Thyroid gland (tissue), 4 donors: ENCODE measurements at regions not wholly inside any gene's neighbourhood (a gene's known extent, or its start where the extent isn't known, plus 50 kb on each side); places are given as distances from the start of the nearest gene placed in this dataset.

Source experiments
- DNase-seq, 2 donors: peaks; one replicate each; pipeline ENCODE4 v3.0.0-alpha.2; 2019
- H3K27ac ChIP-seq, 3 donors: fragments of 200-600 bp; sonication (generic); 1 replicate in 2 of 3; 2 replicates in 1 of 3; pipeline ENCODE4 v1.5.1; 2016 to 2019; ENCODE audit warnings: mild to moderate bottlenecking in 1 of 3, moderate library complexity in 1 of 3
- H3K27me3 ChIP-seq: fragments of 200-600 bp; sonication (generic); one replicate; pipeline ENCODE4 v1.5.1; 2019
- H3K36me3 ChIP-seq, 2 donors: fragments of 200-600 bp; sonication (generic); one replicate each; pipeline ENCODE4 v1.5.1; 2016 to 2019
- H3K4me1 ChIP-seq, 2 donors: fragments of 200-600 bp; sonication (generic); one replicate each; pipeline ENCODE4 v1.5.1; 2017 to 2019
- H3K4me3 ChIP-seq, 3 donors: fragments of 200-600 bp; sonication (generic); replicated peaks in 1 of 3; 1 replicate in 2 of 3; 2 replicates in 1 of 3; pipeline ENCODE4 v1.5.1; 2016; ENCODE audit warnings: mild to moderate bottlenecking in 1 of 3
- H3K9me3 ChIP-seq: fragments of 200-600 bp; sonication (generic); one replicate; pipeline ENCODE4 v1.5.1; 2017
- CTCF ChIP-seq, 6 experiments: fragments of 200-600 bp in 3 of 6; fragments of 450-650 bp in 3 of 6; sonication (generic) in 3 of 6; IDR thresholded peaks; one replicate each; pipeline ENCODE4 v1.5.1; 2016 to 2019; ENCODE audit warnings: antibody characterized with exemption in 6 of 6, mild to moderate bottlenecking in 2 of 6, inconsistent platforms in 1 of 6, moderate library complexity in 1 of 6
- POLR2A ChIP-seq, 2 donors: fragments of 450-650 bp; IDR thresholded peaks; one replicate each; pipeline ENCODE4 v1.6.1; 2017; ENCODE audit warnings: antibody characterized with exemption in 2 of 2, mild to moderate bottlenecking in 2 of 2, moderate library complexity in 1 of 2
- WGBS, 2 donors: methylation state at CpG; one replicate each; pipeline ENCODE4 v1.1.5; 2017; 5-methylcytosine and 5-hydroxymethylcytosine counted together
- intact Hi-C: fragments of 100-400 bp; cut with DNase I; formaldehyde crosslinking; loops from one replicate; pipeline ENCODE4 v1.15.1; 2023

DNA sequence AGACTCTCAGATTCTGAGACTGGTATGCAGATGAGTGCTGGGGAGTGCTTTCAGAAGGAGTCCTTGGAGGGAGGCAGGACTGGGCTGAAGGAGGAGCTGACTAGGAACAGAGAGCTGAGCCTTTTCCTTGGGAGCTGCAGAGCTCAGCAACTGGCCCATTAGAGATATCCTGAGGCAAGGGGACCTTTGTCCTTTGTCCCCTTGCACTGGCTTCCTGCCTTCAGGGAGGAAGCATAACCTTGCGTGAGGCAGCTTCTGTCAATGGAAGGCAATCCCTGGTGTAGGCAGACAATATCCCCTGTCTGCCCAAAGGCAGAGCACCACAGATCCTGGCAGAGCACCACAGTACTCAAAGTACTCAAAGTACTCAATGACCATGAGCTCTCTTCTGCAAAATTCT, 375.3 kb downstream of the HRH4 start:
- TF ChIP-seq POLR2A (IDR thresholded peaks at IDR 0.05) (no peak), CTCF (IDR thresholded peaks at IDR 0.05) (no peak)
- Histone ChIP-seq H3K27ac (no peak overlapping the region), H3K4me3 (no peak overlapping the region), H3K4me1 (no peaks in the 10 kb centered on the region), H3K36me3 (no peaks in the 10 kb centered on the region), H3K27me3 (no peaks in the 10 kb centered on the region), H3K9me3 (no peaks in the 10 kb centered on the region)
- no peak for DNase-seq
- intact Hi-C loops: no loop called here
- WGBS, 2 donors: 88 to 90% methylated on average over 1 of the region's 1 CpG

DNA sequence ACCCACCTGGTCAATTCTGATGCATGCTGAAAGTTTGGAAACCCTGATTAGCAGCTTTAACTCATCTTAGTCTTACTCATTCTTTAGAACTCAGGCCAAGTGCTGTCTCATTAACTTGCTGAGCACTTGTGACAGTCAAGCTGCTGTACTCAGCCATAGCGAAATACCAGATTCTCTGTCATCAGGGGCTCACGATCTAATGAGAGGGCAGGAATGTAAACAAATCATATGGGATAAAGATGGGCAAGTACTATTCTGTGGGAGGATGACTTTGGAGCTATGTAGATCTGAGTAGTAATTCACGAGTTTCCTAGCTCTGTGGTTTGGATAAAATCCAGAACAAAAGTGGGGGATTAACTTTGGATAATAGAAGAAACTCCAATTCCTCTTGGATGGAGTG, 376.6 kb downstream of the HRH4 start:
- Histone ChIP-seq H3K4me3 (no peak overlapping the region), H3K27me3 (no peaks in the 10 kb centered on the region), H3K4me1 (no peaks in the 10 kb centered on the region), H3K27ac (no peak overlapping the region), H3K36me3 (no peaks in the 10 kb centered on the region), H3K9me3 (no peaks in the 10 kb centered on the region)
- TF ChIP-seq CTCF (IDR thresholded peaks at IDR 0.05) (no peak), POLR2A (IDR thresholded peaks at IDR 0.05) (no peak)
- DNase-seq: no peak
- WGBS, 2 donors: 16 to 27% methylated on average over 3 of the region's 3 CpGs
- intact Hi-C loops: no loop called here

DNA sequence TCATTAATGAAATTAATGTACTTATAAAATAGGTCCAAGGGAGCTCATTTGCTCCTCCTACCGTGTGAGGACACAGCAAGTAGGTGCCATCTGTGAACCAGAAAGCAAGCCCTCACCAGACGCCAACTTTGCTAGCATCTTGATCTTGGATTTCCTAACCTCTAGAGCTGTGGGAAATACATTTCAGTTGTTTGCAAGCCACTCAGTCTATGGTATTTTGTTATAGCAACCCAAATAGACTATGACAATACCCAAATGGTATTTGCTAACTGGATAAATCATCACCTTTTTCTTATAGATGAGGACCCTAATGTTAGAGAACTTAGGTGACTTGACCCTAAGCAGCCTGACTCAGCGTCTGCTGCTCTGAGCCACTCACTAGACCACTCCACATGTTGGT, 379.6 kb downstream of the HRH4 start:
- TF ChIP-seq POLR2A (IDR thresholded peaks at IDR 0.05): no peak
- no peak for TF ChIP-seq CTCF (IDR thresholded peaks at IDR 0.05)
- DNase-seq: no peak
- Histone ChIP-seq H3K27me3 (no peaks in the 10 kb centered on the region), H3K36me3 (no peaks in the 10 kb centered on the region), H3K4me3 (no peak overlapping the region), H3K9me3 (no peaks in the 10 kb centered on the region), H3K4me1 (no peaks in the 10 kb centered on the region), H3K27ac (no peak overlapping the region)
- intact Hi-C loops: no loop called here
- WGBS, 2 donors: 77 to 80% methylated on average over 3 of the region's 3 CpGs

DNA sequence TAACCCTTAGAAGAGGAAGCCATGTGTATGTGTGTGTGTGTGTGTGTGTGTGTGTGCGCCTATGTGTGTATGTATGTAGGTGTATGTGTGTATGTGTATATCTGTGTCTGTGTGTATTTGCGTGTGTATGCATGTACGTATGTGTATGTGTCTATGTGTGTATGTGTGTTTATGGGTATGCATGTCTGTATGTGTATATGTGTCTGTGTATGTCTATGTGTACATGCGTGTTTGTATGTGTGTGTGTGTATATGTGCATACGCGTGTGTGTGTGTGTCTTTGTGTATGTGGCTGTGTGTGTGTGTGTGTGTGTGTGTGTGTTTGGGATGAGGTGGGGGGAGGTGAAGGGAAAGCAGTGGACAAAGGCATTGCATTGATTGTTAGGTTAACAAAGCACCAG, 380.2 kb downstream of the HRH4 start:
- no peak for DNase-seq
- Histone ChIP-seq H3K36me3 (no peaks in the 10 kb centered on the region), H3K4me3 (no peak overlapping the region), H3K27ac (no peak overlapping the region), H3K27me3 (no peaks in the 10 kb centered on the region), H3K9me3 (no peaks in the 10 kb centered on the region), H3K4me1 (no peaks in the 10 kb centered on the region)
- 79 to 90% methylated on average over 6 of the region's 6 CpGs for WGBS, 2 donors
- TF ChIP-seq CTCF (IDR thresholded peaks at IDR 0.05): no peak
- no peak for TF ChIP-seq POLR2A (IDR thresholded peaks at IDR 0.05)
- intact Hi-C loops: no loop called here

GRCh38 chr18:24841536-24841935, 381.1 kb downstream of the HRH4 start:
- no peak overlapping the region for H3K27ac ChIP-seq
- no peaks in the 10 kb centered on the region for H3K4me1 ChIP-seq
- 88 to 89% methylated on average over 8 of the region's 8 CpGs for WGBS, 2 donors
- no peaks in the 10 kb centered on the region for H3K27me3 ChIP-seq
- H3K9me3 ChIP-seq: no peaks in the 10 kb centered on the region
- no peaks in the 10 kb centered on the region for H3K36me3 ChIP-seq
- no peak for DNase-seq
- H3K4me3 ChIP-seq: no peak overlapping the region
- TF ChIP-seq POLR2A (IDR thresholded peaks at IDR 0.05) (no peak), CTCF (IDR thresholded peaks at IDR 0.05) (no peak)
- intact Hi-C loops: no loop called here
